HG02852 (cell line): ENCODE measurements at regions not wholly inside any gene's neighbourhood (a gene's known extent, or its start where the extent isn't known, plus 50 kb on each side); places are given as distances from the start of the nearest gene placed in this dataset.
"Not testable (repeated sequence)": the region's sequence is repeated elsewhere in the genome, so short reads cannot be mapped to it uniquely, and the experiment has no call there.

ENCODE experiments used
- ATAC-seq: cut with Tn5 transposase; IDR thresholded peaks from one replicate; pipeline ENCODE4 v1.9.1; 2021; ENCODE audit warnings: mild to moderate bottlenecking, moderate library complexity; ENCODE audit not compliant: unreplicated experiment

GRCh38 chr14:21817010-21817409, 143.4 kb upstream of the OR4E1 start:
- ATAC-seq: not testable (repeated sequence)

- no peak for ATAC-seq
Observed at GRCh38 chr14:21807975-21808374, 134.4 kb upstream of the OR4E1 start.

- no peak for ATAC-seq
Observed at GRCh38 chr14:21804981-21805380, 131.4 kb upstream of the OR4E1 start.

- ATAC-seq: no peak
Observed at GRCh38 chr14:21802441-21802840, 128.8 kb upstream of the OR4E1 start.

GRCh38 chr14:21796916-21797315, 123.3 kb upstream of the OR4E1 start:
- ATAC-seq: no peak

- ATAC-seq: no peak
Observed at GRCh38 chr14:21795456-21795855, 121.8 kb upstream of the OR4E1 start.

- ATAC-seq: no peak
Observed at GRCh38 chr14:21791749-21792148, 118.1 kb upstream of the OR4E1 start.

- not testable (repeated sequence) for ATAC-seq
Observed at GRCh38 chr14:21788687-21789086, 115.1 kb upstream of the OR4E1 start.

- ATAC-seq: not testable (repeated sequence)
Observed at GRCh38 chr14:21787242-21787641, 113.6 kb upstream of the OR4E1 start.

GRCh38 chr14:21781543-21781942, 107.9 kb upstream of the OR4E1 start:
- no peak for ATAC-seq

- ATAC-seq: no peak
Observed at GRCh38 chr14:21780429-21781084, 106.9 kb upstream of the OR4E1 start.

- no peak for ATAC-seq
Observed at GRCh38 chr14:21771671-21772070, 98.1 kb upstream of the OR4E1 start.

- no peak for ATAC-seq
Observed at GRCh38 chr14:21768875-21769257, 95.2 kb upstream of the OR4E1 start.

- peak; percentile 55 for ATAC-seq
Observed at GRCh38 chr14:21768116-21768874, 94.7 kb upstream of the OR4E1 start.

- not testable (repeated sequence) for ATAC-seq
Observed at GRCh38 chr14:21760360-21760759, 86.7 kb upstream of the OR4E1 start.

GRCh38 chr14:21749306-21749868, 75.8 kb upstream of the OR4E1 start:
- ATAC-seq: no peak

- no peak for ATAC-seq
Observed at GRCh38 chr14:21748869-21749303, 75.3 kb upstream of the OR4E1 start.

- ATAC-seq: no peak
Observed at GRCh38 chr14:21735639-21736307, 62.2 kb upstream of the OR4E1 start.

GRCh38 chr14:21735200-21735599, 61.6 kb upstream of the OR4E1 start:
- ATAC-seq: no peak

- no peak for ATAC-seq
Observed at GRCh38 chr14:21734457-21735074, 60.9 kb upstream of the OR4E1 start.

GRCh38 chr14:21729703-21730233, 56.1 kb upstream of the OR4E1 start:
- ATAC-seq: no peak
